AG10803 (cell line): ENCODE measurements at regions not wholly inside any gene's neighbourhood (a gene's known extent, or its start where the extent isn't known, plus 50 kb on each side); places are given as distances from the start of the nearest gene placed in this dataset.

Experiments used
- DNase-seq: peaks from one replicate; pipeline ENCODE4 v3.0.0; 2010; ENCODE audit warnings: low read depth
- H3K4me3 ChIP-seq: 2 replicates; pipeline ENCODE4 v1.5.1; 2011; ENCODE audit warnings: mild to moderate bottlenecking, low read length, control low read depth
- TF ChIP-seq, protein P1 (sequence below): conservative IDR thresholded peaks from 2 replicates; pipeline ENCODE4 v1.5.1; 2011; ENCODE audit warnings: mild to moderate bottlenecking, low read length, control low read depth, inconsistent platforms

DNA sequence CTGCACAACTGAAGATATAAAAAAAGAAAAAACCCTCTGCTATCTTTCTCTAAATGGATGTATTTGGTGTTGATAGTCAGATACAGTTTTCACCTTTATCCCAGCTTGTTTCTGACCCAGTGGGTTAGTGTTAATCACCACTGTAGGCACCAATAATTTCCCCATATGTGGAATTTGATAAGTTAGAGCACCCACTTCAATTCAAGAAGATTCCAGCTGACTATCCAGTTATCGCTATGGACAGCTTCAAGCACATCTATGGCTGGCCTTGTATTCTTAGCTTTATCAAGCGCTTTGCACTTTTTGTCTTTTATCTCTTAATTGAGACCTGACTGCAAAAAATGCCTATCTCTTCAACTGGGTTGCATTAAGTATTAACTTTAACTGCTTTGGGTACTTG, 200.4 kb downstream of the NR4A2 start:
- TF ChIP-seq, protein P1, sequence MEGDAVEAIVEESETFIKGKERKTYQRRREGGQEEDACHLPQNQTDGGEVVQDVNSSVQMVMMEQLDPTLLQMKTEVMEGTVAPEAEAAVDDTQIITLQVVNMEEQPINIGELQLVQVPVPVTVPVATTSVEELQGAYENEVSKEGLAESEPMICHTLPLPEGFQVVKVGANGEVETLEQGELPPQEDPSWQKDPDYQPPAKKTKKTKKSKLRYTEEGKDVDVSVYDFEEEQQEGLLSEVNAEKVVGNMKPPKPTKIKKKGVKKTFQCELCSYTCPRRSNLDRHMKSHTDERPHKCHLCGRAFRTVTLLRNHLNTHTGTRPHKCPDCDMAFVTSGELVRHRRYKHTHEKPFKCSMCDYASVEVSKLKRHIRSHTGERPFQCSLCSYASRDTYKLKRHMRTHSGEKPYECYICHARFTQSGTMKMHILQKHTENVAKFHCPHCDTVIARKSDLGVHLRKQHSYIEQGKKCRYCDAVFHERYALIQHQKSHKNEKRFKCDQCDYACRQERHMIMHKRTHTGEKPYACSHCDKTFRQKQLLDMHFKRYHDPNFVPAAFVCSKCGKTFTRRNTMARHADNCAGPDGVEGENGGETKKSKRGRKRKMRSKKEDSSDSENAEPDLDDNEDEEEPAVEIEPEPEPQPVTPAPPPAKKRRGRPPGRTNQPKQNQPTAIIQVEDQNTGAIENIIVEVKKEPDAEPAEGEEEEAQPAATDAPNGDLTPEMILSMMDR: no peak
- H3K4me3 ChIP-seq: no peak overlapping the region
- no peak for DNase-seq

DNA sequence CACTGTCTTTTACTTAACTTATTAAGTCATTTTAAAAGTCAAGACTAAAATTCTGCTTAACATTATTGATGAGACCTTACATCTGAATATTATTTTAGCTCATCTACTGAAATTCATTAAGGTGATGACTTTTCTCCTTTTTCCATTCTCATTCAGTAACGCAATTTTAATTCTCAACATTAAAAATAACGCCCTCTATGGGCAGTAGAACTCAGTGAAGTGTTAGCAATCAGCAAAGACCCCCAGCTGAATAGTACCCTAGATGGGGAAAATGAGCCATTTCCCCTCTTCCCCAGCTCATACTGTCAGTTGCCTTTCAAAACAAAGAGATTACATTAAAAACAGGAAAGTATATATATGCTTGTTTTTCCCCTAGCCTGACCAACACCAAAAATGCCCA, 203.3 kb downstream of the NR4A2 start:
- H3K4me3 ChIP-seq: no peak overlapping the region
- no peak for DNase-seq
- TF ChIP-seq, protein P1: no peak

DNA sequence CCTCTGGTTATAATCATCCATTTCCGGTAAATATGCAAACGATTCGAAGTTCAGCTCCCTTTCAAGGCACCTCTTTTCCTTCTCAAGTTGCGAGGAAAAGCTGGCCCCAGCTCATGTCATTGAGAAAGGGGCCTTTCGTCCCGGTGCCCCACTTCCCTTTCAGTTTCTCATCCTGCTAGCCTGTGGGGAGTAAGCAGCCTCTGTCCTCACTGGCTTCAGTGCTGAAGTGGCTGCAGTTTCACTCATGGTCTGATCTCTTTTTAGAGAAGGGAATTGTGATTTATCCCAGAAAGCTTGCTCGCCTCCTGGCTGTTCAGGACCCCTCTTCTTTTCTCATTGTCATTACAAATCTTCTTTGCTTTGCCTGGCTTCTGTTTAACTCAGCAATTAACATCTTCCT, 207.5 kb downstream of the NR4A2 start:
- no peak overlapping the region for H3K4me3 ChIP-seq
- TF ChIP-seq, protein P1: no peak

DNA sequence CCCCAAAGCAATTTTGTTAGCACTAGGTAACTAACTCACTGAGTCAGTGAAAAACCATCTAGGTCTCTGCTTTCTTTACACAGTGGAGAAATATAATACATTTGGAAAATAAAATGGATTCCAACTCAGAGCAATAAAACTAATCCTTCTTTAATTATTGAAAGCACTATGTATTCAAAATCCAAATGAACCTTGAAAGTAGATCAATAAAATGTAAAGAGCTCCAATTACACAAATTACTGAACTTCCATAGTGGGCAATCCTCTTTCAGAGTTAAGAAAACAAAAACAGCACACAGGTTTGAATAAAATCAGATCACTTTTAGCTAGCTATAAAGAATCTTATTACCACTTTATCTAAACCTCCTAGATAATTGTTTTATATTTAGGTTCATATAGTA, 208.1 kb downstream of the NR4A2 start:
- TF ChIP-seq, protein P1: no peak
- H3K4me3 ChIP-seq: no peak overlapping the region
- DNase-seq: no peak

More for the DNA sequence above, 207.5 kb downstream of the NR4A2 start:
- no peak for DNase-seq

- H3K4me3 ChIP-seq: no peak overlapping the region
- DNase-seq: no peak
- TF ChIP-seq, protein P1: no peak
These were observed 213.6 kb downstream of the NR4A2 start for GRCh38 chr2:156118753-156119416.

GRCh38 chr2:156116113-156116512, 216.4 kb downstream of the NR4A2 start:
- no peak for DNase-seq
- TF ChIP-seq, protein P1: no peak
- no peak overlapping the region for H3K4me3 ChIP-seq

DNA sequence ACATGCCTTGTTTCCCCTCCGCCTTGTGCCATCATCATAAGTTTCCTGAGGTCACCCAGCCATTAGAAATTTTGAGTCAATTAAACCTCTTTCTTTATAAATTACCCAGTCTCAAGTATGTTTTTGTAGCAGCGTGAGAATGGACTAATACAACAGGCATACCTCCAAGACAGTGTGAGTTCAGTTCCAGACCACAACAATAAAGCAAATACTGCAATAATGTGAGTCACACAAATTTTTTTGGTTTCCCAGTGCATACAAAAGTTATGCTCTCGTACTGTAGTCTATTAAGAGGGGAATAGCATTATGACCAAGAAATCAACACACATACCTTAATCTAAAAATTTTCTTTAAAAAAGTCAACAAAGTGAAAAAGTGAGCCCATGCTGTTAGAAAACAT, 217.2 kb downstream of the NR4A2 start:
- H3K4me3 ChIP-seq: no peak overlapping the region
- peak; percentile 21 for DNase-seq
- TF ChIP-seq, protein P1: no peak
